Panc1 (cell line): ENCODE measurements at regions not wholly inside any gene's neighbourhood (a gene's known extent, or its start where the extent isn't known, plus 50 kb on each side); places are given as distances from the start of the nearest gene placed in this dataset.

ENCODE experiments used
- ATAC-seq: fragments of 200-7000 bp; cut with Tn5 transposase; 2 replicates; pipeline ENCODE4 v1.9.1; 2020; ENCODE audit warnings: mild to moderate bottlenecking, moderate library complexity
- BruUV-seq: library from RNA; stranded (reverse); fragments of 400-500 nt; replicated peaks from 2 replicates; lab custom pipeline; 2021; lab: Mats Ljungman, UMichigan
- CTCF ChIA-PET: fragments of 300-600 bp; sonication (Branson Sonifier 250); formaldehyde crosslinking; loops from one replicate; lab custom pipeline; 2022; ENCODE audit warnings: antibody characterized with exemption; lab: Charles Lee
- POLR2A ChIA-PET: fragments of 300-600 bp; sonication (Branson Sonifier 250); formaldehyde crosslinking; loops from one replicate; lab custom pipeline; 2022; ENCODE audit warnings: antibody characterized with exemption; lab: Charles Lee
- DNase-seq: peaks from one replicate; pipeline ENCODE4 v3.0.0-alpha.2; 2010; ENCODE audit warnings: low read depth, low spot score
- H3K27ac ChIP-seq: 2 replicates; pipeline ENCODE4 v1.5.1; 2011; ENCODE audit warnings: mild to moderate bottlenecking, low read length, inconsistent platforms
- H3K27me3 ChIP-seq: fragments of 200-500 bp; sonication (Bioruptor generic); 2 replicates; pipeline ENCODE4 v1.6.0; 2014; ENCODE audit warnings: low read length, inconsistent platforms; ENCODE audit not compliant: control insufficient read depth, insufficient read depth
- H3K36me3 ChIP-seq: fragments of 200-500 bp; sonication (Bioruptor generic); 2 replicates; pipeline ENCODE4 v1.5.1; 2014; ENCODE audit warnings: inconsistent platforms, mild to moderate bottlenecking, low read length, moderate library complexity; ENCODE audit not compliant: control insufficient read depth, insufficient read depth
- H3K4me1 ChIP-seq: 2 replicates; pipeline ENCODE4 v1.5.1; 2011; ENCODE audit warnings: inconsistent platforms, mild to moderate bottlenecking, low read length, moderate library complexity; ENCODE audit not compliant: control insufficient read depth, insufficient read depth
- H3K4me3 ChIP-seq, 2 experiments: 2 replicates each; pipeline ENCODE4 v1.5.1; 2011 to 2012; ENCODE audit warnings: low read depth in 2 of 2, low read length in 2 of 2, mild to moderate bottlenecking in 2 of 2, inconsistent platforms in 1 of 2, moderate library complexity in 1 of 2
- H3K9me3 ChIP-seq: fragments of 200-500 bp; sonication (Bioruptor generic); 2 replicates; pipeline ENCODE4 v1.5.1; 2014; ENCODE audit warnings: low read depth, mild to moderate bottlenecking, inconsistent platforms, low read length, moderate library complexity; ENCODE audit not compliant: control insufficient read depth, insufficient read depth
- CTCF ChIP-seq: fragments of 450-650 bp; IDR thresholded peaks from 2 replicates; pipeline ENCODE4 v1.5.1; 2017; ENCODE audit warnings: mild to moderate bottlenecking
- POLR2AphosphoS5 ChIP-seq: IDR thresholded peaks from 2 replicates; pipeline ENCODE4 v1.6.1; 2012; ENCODE audit warnings: mild to moderate bottlenecking, low read depth, low read length, moderate library complexity
- SIN3A ChIP-seq: IDR thresholded peaks from 2 replicates; pipeline ENCODE4 v1.6.1; 2012; ENCODE audit warnings: low read depth, mild to moderate bottlenecking, low read length, moderate library complexity, borderline replicate concordance; ENCODE audit not compliant: insufficient read depth
- TCF7L2 ChIP-seq: IDR thresholded peaks from 2 replicates; pipeline ENCODE4 v1.6.1; 2011; ENCODE audit warnings: mild to moderate bottlenecking, low read depth, low read length, inconsistent platforms
- in situ Hi-C: cut with HindIII; loops from 2 replicates; pipeline ENCODE4 v1.10.0; 2016; ENCODE audit warnings: low sequenced_read_pairs, low pct_unique_long_range_greater_than_20kb
- intact Hi-C: fragments of 100-400 bp; cut with micrococcal nuclease; formaldehyde crosslinking; loops from one replicate; pipeline ENCODE4 v1.10.0; 2022; ENCODE audit not compliant: unreplicated experiment
- TF ChIP-seq, protein P1 (sequence below), 2 experiments: IDR thresholded peaks; 2 replicates each; pipeline ENCODE4 v1.6.1; 2011 to 2012; ENCODE audit warnings: low read depth in 2 of 2, control low read depth in 1 of 2, low read length in 1 of 2, mild to moderate bottlenecking in 1 of 2, moderate library complexity in 1 of 2; ENCODE audit not compliant: insufficient read depth in 1 of 2

DNA sequence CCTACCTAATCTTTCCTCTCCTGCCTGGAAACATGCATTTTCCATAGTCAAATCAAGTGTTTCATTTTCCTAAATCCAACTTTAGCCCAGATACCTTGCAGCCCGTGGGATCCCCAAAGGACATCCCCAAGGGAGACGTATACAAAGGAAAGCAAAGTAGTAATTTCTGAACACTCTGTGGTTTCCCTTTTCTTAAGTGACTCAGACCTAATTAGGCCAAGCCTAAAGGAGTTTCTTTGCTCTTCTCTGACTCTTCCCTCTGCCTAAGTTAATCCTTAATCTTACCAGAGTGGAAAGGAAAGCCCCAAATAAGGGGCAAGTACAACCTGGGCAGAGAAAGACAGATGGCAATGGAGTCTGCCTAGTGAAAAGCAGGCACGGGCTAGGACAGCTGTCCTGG is 250.3 kb downstream of the SPTSSA start:
- intact Hi-C loops, result no loop called here
- POLR2A ChIA-PET, result no interaction called here
- TF ChIP-seq, protein P1, sequence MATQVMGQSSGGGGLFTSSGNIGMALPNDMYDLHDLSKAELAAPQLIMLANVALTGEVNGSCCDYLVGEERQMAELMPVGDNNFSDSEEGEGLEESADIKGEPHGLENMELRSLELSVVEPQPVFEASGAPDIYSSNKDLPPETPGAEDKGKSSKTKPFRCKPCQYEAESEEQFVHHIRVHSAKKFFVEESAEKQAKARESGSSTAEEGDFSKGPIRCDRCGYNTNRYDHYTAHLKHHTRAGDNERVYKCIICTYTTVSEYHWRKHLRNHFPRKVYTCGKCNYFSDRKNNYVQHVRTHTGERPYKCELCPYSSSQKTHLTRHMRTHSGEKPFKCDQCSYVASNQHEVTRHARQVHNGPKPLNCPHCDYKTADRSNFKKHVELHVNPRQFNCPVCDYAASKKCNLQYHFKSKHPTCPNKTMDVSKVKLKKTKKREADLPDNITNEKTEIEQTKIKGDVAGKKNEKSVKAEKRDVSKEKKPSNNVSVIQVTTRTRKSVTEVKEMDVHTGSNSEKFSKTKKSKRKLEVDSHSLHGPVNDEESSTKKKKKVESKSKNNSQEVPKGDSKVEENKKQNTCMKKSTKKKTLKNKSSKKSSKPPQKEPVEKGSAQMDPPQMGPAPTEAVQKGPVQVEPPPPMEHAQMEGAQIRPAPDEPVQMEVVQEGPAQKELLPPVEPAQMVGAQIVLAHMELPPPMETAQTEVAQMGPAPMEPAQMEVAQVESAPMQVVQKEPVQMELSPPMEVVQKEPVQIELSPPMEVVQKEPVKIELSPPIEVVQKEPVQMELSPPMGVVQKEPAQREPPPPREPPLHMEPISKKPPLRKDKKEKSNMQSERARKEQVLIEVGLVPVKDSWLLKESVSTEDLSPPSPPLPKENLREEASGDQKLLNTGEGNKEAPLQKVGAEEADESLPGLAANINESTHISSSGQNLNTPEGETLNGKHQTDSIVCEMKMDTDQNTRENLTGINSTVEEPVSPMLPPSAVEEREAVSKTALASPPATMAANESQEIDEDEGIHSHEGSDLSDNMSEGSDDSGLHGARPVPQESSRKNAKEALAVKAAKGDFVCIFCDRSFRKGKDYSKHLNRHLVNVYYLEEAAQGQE (IDR thresholded peaks at IDR 0.05; ENCODE audit: insufficient read depth in 1 of 2, low read depth in 2 of 2, low read length in 1 of 2), result no peak
- TF ChIP-seq SIN3A (no peak), POLR2AphosphoS5 (no peak), TCF7L2 (no peak), CTCF (no peak)
- Histone ChIP-seq H3K9me3 (no peaks in the 10 kb centered on the region), H3K27me3 (peaks cover 2% of the 10 kb centered on the region; the same call in 1 of the 2 replicates), H3K36me3 (no peaks in the 10 kb centered on the region), H3K4me3 (no peak overlapping the region), H3K4me1 (no peaks in the 10 kb centered on the region), H3K27ac (no peak overlapping the region)
- DNase-seq (no peak), ATAC-seq (no peak)
- CTCF ChIA-PET, result no interaction called here
- in situ Hi-C loops, result no loop called here
- BruUV-seq, result no TSS peak

DNA sequence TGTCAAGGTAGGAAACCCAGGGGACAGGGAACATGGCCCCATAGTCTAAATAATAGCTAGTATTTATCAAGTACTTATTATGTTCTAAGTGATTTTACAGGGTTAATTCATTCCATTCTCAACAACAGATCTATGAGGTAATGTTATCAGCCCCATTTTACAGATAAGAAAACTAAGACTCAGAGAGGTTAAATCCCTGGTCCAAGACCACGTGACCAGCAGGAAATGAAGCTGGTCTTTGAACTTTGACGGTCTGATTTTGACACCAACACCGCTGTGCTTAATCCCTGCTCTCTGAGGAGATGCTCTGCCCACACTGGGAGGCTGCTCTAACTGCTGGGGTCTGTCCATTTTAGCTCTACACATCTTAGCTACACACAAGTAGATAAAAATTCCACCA is 253.5 kb downstream of the SPTSSA start:
- no peaks in the 10 kb centered on the region for H3K4me1 ChIP-seq
- no peaks in the 10 kb centered on the region for H3K36me3 ChIP-seq
- no peaks in the 10 kb centered on the region for H3K9me3 ChIP-seq
- no TSS peak for BruUV-seq
- no peak for ATAC-seq
- intact Hi-C loops, result no loop called here
- POLR2A ChIA-PET, result no interaction called here
- in situ Hi-C loops, result no loop called here
- 0 out of 2 replicates have a peak, but pooled peaks cover 2% of the 10 kb centered on the region for H3K27me3 ChIP-seq
- DNase-seq, result no peak
- H3K27ac ChIP-seq, result no peak overlapping the region
- CTCF ChIA-PET, result no interaction called here
- no peak overlapping the region for H3K4me3 ChIP-seq
- TF ChIP-seq SIN3A (no peak), CTCF (no peak), POLR2AphosphoS5 (no peak), TCF7L2 (no peak)
- TF ChIP-seq, protein P1 (IDR thresholded peaks at IDR 0.05; ENCODE audit: insufficient read depth in 1 of 2, low read depth in 2 of 2, low read length in 1 of 2), result no peak
